ENCODE measurements at regions not wholly inside any gene's neighbourhood (a gene's known extent, or its start where the extent isn't known, plus 50 kb on each side); places are given as distances from the start of the nearest gene placed in this dataset.

GRCh38 chr11:96794152-96794551, 404.3 kb downstream of the JRKL start:
- DNase-seq, result no peak
- no peaks in the 10 kb centered on the region for H3K36me3 ChIP-seq
- no peak overlapping the region for H3K4me3 ChIP-seq

GRCh38 chr11:96798445-96798844, 408.6 kb downstream of the JRKL start:
- no peak for TF ChIP-seq POLR2A (IDR thresholded peaks at IDR 0.05)
- TF ChIP-seq CTCF (IDR thresholded peaks at IDR 0.05), result no peak
- no peak for DNase-seq
- Histone ChIP-seq H3K27me3 (no peaks in the 10 kb centered on the region), H3K9me3 (no peaks in the 10 kb centered on the region), H3K36me3 (no peaks in the 10 kb centered on the region), H3K27ac (no peak overlapping the region), H3K4me1 (no peaks in the 10 kb centered on the region), H3K4me3 (no peak overlapping the region)

More at GRCh38 chr11:96794152-96794551, 404.3 kb downstream of the JRKL start:
- Histone ChIP-seq H3K27me3 (no peaks in the 10 kb centered on the region), H3K9me3 (no peaks in the 10 kb centered on the region), H3K4me1 (no peaks in the 10 kb centered on the region), H3K27ac (no peak overlapping the region)
- TF ChIP-seq POLR2A (IDR thresholded peaks at IDR 0.05), result no peak
- TF ChIP-seq CTCF (IDR thresholded peaks at IDR 0.05), result no peak

GRCh38 chr11:96815236-96815635, 425.4 kb downstream of the JRKL start:
- Histone ChIP-seq H3K4me3 (no peak overlapping the region), H3K27ac (no peak overlapping the region), H3K4me1 (no peaks in the 10 kb centered on the region), H3K9me3 (no peaks in the 10 kb centered on the region), H3K36me3 (no peaks in the 10 kb centered on the region), H3K27me3 (no peaks in the 10 kb centered on the region)
- TF ChIP-seq CTCF (IDR thresholded peaks at IDR 0.05) (no peak), POLR2A (IDR thresholded peaks at IDR 0.05) (no peak)
- DNase-seq, result no peak

GRCh38 chr11:96817482-96818399, 427.9 kb downstream of the JRKL start:
- TF ChIP-seq CTCF (IDR thresholded peaks at IDR 0.05) (no peak), POLR2A (IDR thresholded peaks at IDR 0.05) (no peak)
- Histone ChIP-seq H3K4me3 (no peak overlapping the region), H3K36me3 (no peaks in the 10 kb centered on the region), H3K27ac (no peak overlapping the region), H3K4me1 (no peaks in the 10 kb centered on the region), H3K9me3 (no peaks in the 10 kb centered on the region), H3K27me3 (no peaks in the 10 kb centered on the region)
- DNase-seq, result no peak

- H3K27me3 ChIP-seq, result no peaks in the 10 kb centered on the region
- no peaks in the 10 kb centered on the region for H3K4me1 ChIP-seq
- no peak overlapping the region for H3K4me3 ChIP-seq
- H3K27ac ChIP-seq, result no peak overlapping the region
- no peaks in the 10 kb centered on the region for H3K36me3 ChIP-seq
- TF ChIP-seq POLR2A (IDR thresholded peaks at IDR 0.05) (no peak), CTCF (IDR thresholded peaks at IDR 0.05) (no peak)
- no peak for DNase-seq
- H3K9me3 ChIP-seq, result no peaks in the 10 kb centered on the region
Measured at GRCh38 chr11:96827164-96827563, 437.4 kb downstream of the JRKL start.

All from Peyer's patch (tissue), 4 donors.